Trophoblast cell (in vitro differentiated cells and primary cell): ENCODE measurements at regions not wholly inside any gene's neighbourhood (a gene's known extent, or its start where the extent isn't known, plus 50 kb on each side); places are given as distances from the start of the nearest gene placed in this dataset.
"Not testable (repeated sequence)": the region's sequence is repeated elsewhere in the genome, so short reads cannot be mapped to it uniquely, and the experiment has no call there.

Experiments used
- DNase-seq, 2 donors: peaks; one replicate each; pipeline ENCODE4 v3.0.0-alpha.2; 2016
- H2AFZ ChIP-seq: 2 replicates; pipeline ENCODE4 v1.6.1; 2013; ENCODE audit warnings: low read length, moderate library complexity, mild to moderate bottlenecking; ENCODE audit not compliant: insufficient read depth, poor library complexity
- H2AK5ac ChIP-seq: 2 replicates; pipeline ENCODE4 v1.6.1; 2013; ENCODE audit warnings: mild to moderate bottlenecking, low read length
- H2BK120ac ChIP-seq: 2 replicates; pipeline ENCODE4 v1.6.1; 2013; ENCODE audit warnings: low read length, mild to moderate bottlenecking, moderate library complexity; ENCODE audit not compliant: insufficient read depth, poor library complexity
- H2BK12ac ChIP-seq: 2 replicates; pipeline ENCODE4 v1.6.1; 2013; ENCODE audit warnings: mild to moderate bottlenecking, low read length, moderate library complexity
- H2BK5ac ChIP-seq: 2 replicates; pipeline ENCODE4 v1.6.1; 2013; ENCODE audit warnings: low read length, low read depth, moderate library complexity, mild to moderate bottlenecking; ENCODE audit not compliant: poor library complexity
- H3K14ac ChIP-seq: 2 replicates; pipeline ENCODE4 v1.6.1; 2013; ENCODE audit warnings: mild to moderate bottlenecking, low read length
- H3K18ac ChIP-seq: 2 replicates; pipeline ENCODE4 v1.6.1; 2013; ENCODE audit warnings: mild to moderate bottlenecking, low read length
- H3K23ac ChIP-seq: 2 replicates; pipeline ENCODE4 v1.6.1; 2013; ENCODE audit warnings: low read length
- H3K27ac ChIP-seq: 2 replicates; pipeline ENCODE4 v1.5.1; 2013; ENCODE audit warnings: low read depth, mild to moderate bottlenecking, inconsistent platforms, low read length, moderate library complexity
- H3K27me3 ChIP-seq: 2 replicates; pipeline ENCODE4 v1.6.1; 2013; ENCODE audit warnings: inconsistent platforms, mild to moderate bottlenecking, low read length, moderate library complexity; ENCODE audit not compliant: insufficient read depth
- H3K36me3 ChIP-seq, 2 experiments: 1 replicate in 1 of 2; 2 replicates in 1 of 2; pipeline ENCODE4 v1.6.1; 2013; ENCODE audit warnings: low read length in 2 of 2, mild to moderate bottlenecking in 2 of 2, moderate library complexity in 1 of 2; ENCODE audit not compliant: insufficient read depth in 2 of 2, control insufficient read depth in 1 of 2
- H3K4ac ChIP-seq: 2 replicates; pipeline ENCODE4 v1.6.1; 2013; ENCODE audit warnings: low read depth, mild to moderate bottlenecking, low read length, moderate library complexity
- H3K4me1 ChIP-seq, 2 experiments: 1 replicate in 1 of 2; 2 replicates in 1 of 2; pipeline ENCODE4 v1.6.1; 2013; ENCODE audit warnings: low read length in 2 of 2, mild to moderate bottlenecking in 2 of 2, moderate library complexity in 1 of 2; ENCODE audit not compliant: insufficient read depth in 2 of 2, control insufficient read depth in 1 of 2
- H3K4me2 ChIP-seq: 2 replicates; pipeline ENCODE4 v1.6.1; 2013; ENCODE audit warnings: inconsistent platforms, mild to moderate bottlenecking, low read length, moderate library complexity
- H3K4me3 ChIP-seq: 2 replicates; pipeline ENCODE4 v1.5.1; 2013; ENCODE audit warnings: mild to moderate bottlenecking, low read depth, low read length, inconsistent platforms
- H3K79me1 ChIP-seq: one replicate; pipeline ENCODE4 v1.6.1; 2013; ENCODE audit warnings: low read length
- H3K79me2 ChIP-seq: 2 replicates; pipeline ENCODE4 v1.6.1; 2013; ENCODE audit warnings: low read length, mild to moderate bottlenecking; ENCODE audit not compliant: control insufficient read depth, insufficient read depth, poor library complexity
- H3K9ac ChIP-seq: 2 replicates; pipeline ENCODE4 v1.6.1; 2013; ENCODE audit warnings: mild to moderate bottlenecking, low read length
- H3K9me3 ChIP-seq: 2 replicates; pipeline ENCODE4 v1.6.1; 2013; ENCODE audit warnings: low read depth, mild to moderate bottlenecking, control low read depth, inconsistent platforms, low read length; ENCODE audit not compliant: insufficient read depth
- H4K12ac ChIP-seq: 2 replicates; pipeline ENCODE4 v1.6.1; 2013; ENCODE audit warnings: low read depth, mild to moderate bottlenecking, low read length, moderate library complexity
- H4K8ac ChIP-seq: 2 replicates; pipeline ENCODE4 v1.6.1; 2013; ENCODE audit warnings: low read depth, mild to moderate bottlenecking, low read length, moderate library complexity
- H4K91ac ChIP-seq: one replicate; pipeline ENCODE4 v1.6.1; 2013; ENCODE audit warnings: low read depth, mild to moderate bottlenecking, low read length, moderate library complexity
- WGBS: extraction: QIAGEN DNeasy Blood & Tissue Kit; methylation state at CpG from one replicate; pipeline ENCODE4 v1.1.7; 2013; ENCODE audit warnings: missing lambda C conversion rate; ENCODE audit not compliant: insufficient read length, insufficient coverage; ENCODE audit errors: extremely low coverage; 5-methylcytosine and 5-hydroxymethylcytosine counted together

- Histone ChIP-seq H3K79me1 (no peaks in the 10 kb centered on the region), H2BK120ac (no peak overlapping the region), H2BK12ac (no peak overlapping the region), H3K23ac (no peak overlapping the region), H3K9ac (no peak overlapping the region), H3K4me1 (no peaks in the 10 kb centered on the region), H3K4ac (no peak overlapping the region), H4K8ac (no peak overlapping the region), H3K27ac (no peak overlapping the region), H3K36me3 (no peaks in the 10 kb centered on the region), H2BK5ac (no peak overlapping the region), H3K4me2 (no peak overlapping the region), H4K12ac (no peak overlapping the region), H3K18ac (no peak overlapping the region), H2AFZ (no peak overlapping the region), H4K91ac (no peak overlapping the region), H3K14ac (no peak overlapping the region), H3K9me3 (peaks cover 14% of the 10 kb centered on the region), H3K27me3 (peaks cover 2% of the 10 kb centered on the region), H2AK5ac (no peak overlapping the region), H3K79me2 (no peaks in the 10 kb centered on the region), H3K4me3 (no peak overlapping the region)
- no CpG with 5 or more reads among the region's 4 CpGs for WGBS
- DNase-seq: no peak
Observed at GRCh38 chr15:19956124-19956796, 585.3 kb downstream of the GOLGA6L6 start.

- H4K8ac ChIP-seq: no peak overlapping the region
- no peak overlapping the region for H3K18ac ChIP-seq
- H3K9ac ChIP-seq: no peak overlapping the region
Observed at GRCh38 chr15:19944261-19944888, 597.2 kb downstream of the GOLGA6L6 start.

GRCh38 chr15:19943515-19943914 lies 598.1 kb downstream of the GOLGA6L6 start:
- Histone ChIP-seq H3K4ac (no peak overlapping the region), H3K18ac (no peak overlapping the region), H3K27ac (no peak overlapping the region), H3K36me3 (no peaks in the 10 kb centered on the region), H2BK120ac (no peak overlapping the region), H3K27me3 (no peaks in the 10 kb centered on the region), H3K4me2 (no peak overlapping the region), H4K91ac (no peak overlapping the region), H4K12ac (no peak overlapping the region), H3K23ac (no peak overlapping the region), H3K79me1 (no peaks in the 10 kb centered on the region), H3K79me2 (no peaks in the 10 kb centered on the region), H3K14ac (no peak overlapping the region), H2AFZ (no peak overlapping the region), H3K9ac (no peak overlapping the region), H2BK12ac (no peak overlapping the region), H2AK5ac (no peak overlapping the region), H3K4me3 (no peak overlapping the region), H2BK5ac (no peak overlapping the region), H4K8ac (no peak overlapping the region), H3K9me3 (peaks cover 6% of the 10 kb centered on the region), H3K4me1 (no peaks in the 10 kb centered on the region)
- no peak for DNase-seq
- no CpG with 5 or more reads among the region's 51 CpGs for WGBS

More at GRCh38 chr15:19944261-19944888, 597.2 kb downstream of the GOLGA6L6 start:
- H4K12ac ChIP-seq: no peak overlapping the region
- no peak overlapping the region for H2BK120ac ChIP-seq
- H3K4me3 ChIP-seq: no peak overlapping the region
- H3K4ac ChIP-seq: no peak overlapping the region
- H2AFZ ChIP-seq: no peak overlapping the region
- H3K36me3 ChIP-seq: no peaks in the 10 kb centered on the region
- H2BK12ac ChIP-seq: no peak overlapping the region
- no peak overlapping the region for H4K91ac ChIP-seq
- DNase-seq: no peak
- H3K23ac ChIP-seq: no peak overlapping the region
- H3K4me1 ChIP-seq: no peaks in the 10 kb centered on the region
- H3K79me2 ChIP-seq: no peaks in the 10 kb centered on the region
- no peak overlapping the region for H2BK5ac ChIP-seq
- H2AK5ac ChIP-seq: no peak overlapping the region
- WGBS: no CpG with 5 or more reads among the region's 70 CpGs
- no peak overlapping the region for H3K14ac ChIP-seq
- no peaks in the 10 kb centered on the region for H3K27me3 ChIP-seq
- H3K27ac ChIP-seq: no peak overlapping the region
- H3K9me3 ChIP-seq: peaks cover 6% of the 10 kb centered on the region
- H3K4me2 ChIP-seq: no peak overlapping the region
- no peaks in the 10 kb centered on the region for H3K79me1 ChIP-seq

- not testable (repeated sequence) for H3K4me1 ChIP-seq, H4K12ac ChIP-seq, H2AK5ac ChIP-seq, H3K4ac ChIP-seq, DNase-seq, H2BK120ac ChIP-seq, H3K4me3 ChIP-seq, H3K79me2 ChIP-seq, H3K18ac ChIP-seq, H3K4me2 ChIP-seq, H3K23ac ChIP-seq, H2BK5ac ChIP-seq, H4K91ac ChIP-seq, H4K8ac ChIP-seq, H2BK12ac ChIP-seq, H2AFZ ChIP-seq, H3K9ac ChIP-seq, H3K14ac ChIP-seq, H3K9me3 ChIP-seq, H3K27me3 ChIP-seq, H3K36me3 ChIP-seq, H3K27ac ChIP-seq, H3K79me1 ChIP-seq
- WGBS: 100% methylated on average over 1 of the region's 1 CpG
Observed at GRCh38 chr15:19903281-19903680, 638.3 kb downstream of the GOLGA6L6 start.
